Retina (tissue), 1 donor: ENCODE measurements at regions not wholly inside any gene's neighbourhood (a gene's known extent, or its start where the extent isn't known, plus 50 kb on each side); places are given as distances from the start of the nearest gene placed in this dataset.

Experiments used
- DNase-seq: peaks from one replicate; pipeline ENCODE4 v3.0.0-alpha.2; 2016

GRCh38 chr21:39105341-39105765 is 77.9 kb downstream of the PSMG1 start:
- no peak for DNase-seq

- DNase-seq: no peak
These were observed 78.3 kb downstream of the PSMG1 start for GRCh38 chr21:39104911-39105310.

GRCh38 chr21:39103689-39104088 is 79.6 kb downstream of the PSMG1 start:
- DNase-seq: no peak

- no peak for DNase-seq
These were observed 83.4 kb downstream of the PSMG1 start for GRCh38 chr21:39099859-39100258.

- no peak for DNase-seq
These were observed 84.5 kb downstream of the PSMG1 start for GRCh38 chr21:39098696-39099200.

GRCh38 chr21:39097981-39098380 is 85.3 kb downstream of the PSMG1 start:
- no peak for DNase-seq

GRCh38 chr21:39097335-39097861 is 85.9 kb downstream of the PSMG1 start:
- no peak for DNase-seq

- no peak for DNase-seq
These were observed 86.5 kb downstream of the PSMG1 start for GRCh38 chr21:39096754-39097153.

GRCh38 chr21:39095681-39096080 is 87.6 kb downstream of the PSMG1 start:
- DNase-seq: no peak

- DNase-seq: no peak
These were observed 88.2 kb downstream of the PSMG1 start for GRCh38 chr21:39094847-39095579.

- no peak for DNase-seq
These were observed 89.0 kb downstream of the PSMG1 start for GRCh38 chr21:39094087-39094780.

- no peak for DNase-seq
These were observed 89.7 kb downstream of the PSMG1 start for GRCh38 chr21:39093526-39093925.

- DNase-seq: no peak
These were observed 94.3 kb downstream of the PSMG1 start for GRCh38 chr21:39088831-39089380.

GRCh38 chr21:39088031-39088370 is 95.2 kb downstream of the PSMG1 start:
- DNase-seq: no peak

- DNase-seq: peak; percentile 78
These were observed 95.8 kb downstream of the PSMG1 start for GRCh38 chr21:39087238-39088030.

- DNase-seq: no peak
These were observed 96.7 kb downstream of the PSMG1 start for GRCh38 chr21:39086547-39086946.

GRCh38 chr21:39085843-39086405 is 97.3 kb downstream of the PSMG1 start:
- DNase-seq: no peak

- no peak for DNase-seq
These were observed 98.1 kb downstream of the PSMG1 start for GRCh38 chr21:39084979-39085729.

GRCh38 chr21:39084073-39084472 is 99.2 kb downstream of the PSMG1 start:
- DNase-seq: no peak

GRCh38 chr21:39083377-39084008 is 99.8 kb downstream of the PSMG1 start:
- DNase-seq: no peak

- no peak for DNase-seq
These were observed 100.4 kb downstream of the PSMG1 start for GRCh38 chr21:39082656-39083376.
